ENCODE measurements at regions not wholly inside any gene's neighbourhood (a gene's known extent, or its start where the extent isn't known, plus 50 kb on each side); places are given as distances from the start of the nearest gene placed in this dataset.

- DNase-seq (peak in 2 of 5 donors; percentile 31 to 57), FAIRE-seq (no peak)
- H3K27ac ChIP-seq (ENCODE audit: low read depth in 2 of 2, low read length in 2 of 2), result no peak overlapping the region
- H3K4me3 ChIP-seq (ENCODE audit: low read length in 3 of 3), result no peak overlapping the region
- peaks cover 0 to 1% (median 0%) of the 10 kb centered on the region in 3 donors for H3K9me3 ChIP-seq (ENCODE audit: control insufficient read depth in 2 of 3, insufficient read depth in 1 of 3, low read length in 3 of 3)
- H3K4me1 ChIP-seq (ENCODE audit: control insufficient read depth in 2 of 3, insufficient read depth in 2 of 3, low read depth in 1 of 3, low read length in 3 of 3), result peaks cover 8 to 32% (median 11%) of the 10 kb centered on the region in 3 donors
- H3K9ac ChIP-seq (ENCODE audit: low read length in 3 of 3), result no peak overlapping the region
- no peaks in the 10 kb centered on the region for H3K36me3 ChIP-seq (ENCODE audit: control insufficient read depth in 2 of 3, insufficient read depth in 3 of 3, low read length in 3 of 3)
- H3K27me3 ChIP-seq (ENCODE audit: control insufficient read depth, insufficient read depth, low read length), result no peaks in the 10 kb centered on the region
- TF ChIP-seq, protein P1, sequence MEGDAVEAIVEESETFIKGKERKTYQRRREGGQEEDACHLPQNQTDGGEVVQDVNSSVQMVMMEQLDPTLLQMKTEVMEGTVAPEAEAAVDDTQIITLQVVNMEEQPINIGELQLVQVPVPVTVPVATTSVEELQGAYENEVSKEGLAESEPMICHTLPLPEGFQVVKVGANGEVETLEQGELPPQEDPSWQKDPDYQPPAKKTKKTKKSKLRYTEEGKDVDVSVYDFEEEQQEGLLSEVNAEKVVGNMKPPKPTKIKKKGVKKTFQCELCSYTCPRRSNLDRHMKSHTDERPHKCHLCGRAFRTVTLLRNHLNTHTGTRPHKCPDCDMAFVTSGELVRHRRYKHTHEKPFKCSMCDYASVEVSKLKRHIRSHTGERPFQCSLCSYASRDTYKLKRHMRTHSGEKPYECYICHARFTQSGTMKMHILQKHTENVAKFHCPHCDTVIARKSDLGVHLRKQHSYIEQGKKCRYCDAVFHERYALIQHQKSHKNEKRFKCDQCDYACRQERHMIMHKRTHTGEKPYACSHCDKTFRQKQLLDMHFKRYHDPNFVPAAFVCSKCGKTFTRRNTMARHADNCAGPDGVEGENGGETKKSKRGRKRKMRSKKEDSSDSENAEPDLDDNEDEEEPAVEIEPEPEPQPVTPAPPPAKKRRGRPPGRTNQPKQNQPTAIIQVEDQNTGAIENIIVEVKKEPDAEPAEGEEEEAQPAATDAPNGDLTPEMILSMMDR (IDR thresholded peaks at IDR 0.05; ENCODE audit: borderline replicate concordance, extremely low read depth, insufficient read depth), result no peak
- intact Hi-C loops (cut with DNase I), result no loop called here
Measured at GRCh38 chr10:124157271-124157681, 63.9 kb upstream of the CHST15 start.

- peak; percentile 76 to 89 (median 79) for DNase-seq
- no peaks in the 10 kb centered on the region for H3K27me3 ChIP-seq (ENCODE audit: control insufficient read depth, insufficient read depth, low read length)
- intact Hi-C loops (cut with DNase I), result no loop called here
- H3K27ac ChIP-seq (ENCODE audit: low read depth in 2 of 2, low read length in 2 of 2), result peak overlapping the region; percentile 19 to 51
- peak overlapping the region in 1 of 3 donors; percentile 13 for H3K4me3 ChIP-seq (ENCODE audit: low read length in 3 of 3)
- H3K36me3 ChIP-seq (ENCODE audit: control insufficient read depth in 2 of 3, insufficient read depth in 3 of 3, low read length in 3 of 3), result no peaks in the 10 kb centered on the region
- FAIRE-seq, result no peak
- no peak overlapping the region for H3K9ac ChIP-seq (ENCODE audit: low read length in 3 of 3)
- TF ChIP-seq, protein P1 (IDR thresholded peaks at IDR 0.05; ENCODE audit: borderline replicate concordance, extremely low read depth, insufficient read depth), result no peak
- H3K9me3 ChIP-seq (ENCODE audit: control insufficient read depth in 2 of 3, insufficient read depth in 1 of 3, low read length in 3 of 3), result peaks cover 0 to 1% (median 0%) of the 10 kb centered on the region in 3 donors
- H3K4me1 ChIP-seq (ENCODE audit: control insufficient read depth in 2 of 3, insufficient read depth in 2 of 3, low read depth in 1 of 3, low read length in 3 of 3), result peaks cover 8 to 32% (median 11%) of the 10 kb centered on the region in 3 donors
Measured at GRCh38 chr10:124156524-124157260, 63.3 kb upstream of the CHST15 start.

GRCh38 chr10:124155781-124156435 is 62.5 kb upstream of the CHST15 start:
- no peak overlapping the region for H3K9ac ChIP-seq (ENCODE audit: low read length in 3 of 3)
- H3K27ac ChIP-seq (ENCODE audit: low read depth in 2 of 2, low read length in 2 of 2), result peak overlapping the region; percentile 16 to 51
- FAIRE-seq (no peak), DNase-seq (peak; percentile 78 to 89 (median 82))
- no peaks in the 10 kb centered on the region for H3K27me3 ChIP-seq (ENCODE audit: control insufficient read depth, insufficient read depth, low read length)
- no peaks in the 10 kb centered on the region for H3K36me3 ChIP-seq (ENCODE audit: control insufficient read depth in 2 of 3, insufficient read depth in 3 of 3, low read length in 3 of 3)
- TF ChIP-seq, protein P1 (IDR thresholded peaks at IDR 0.05; ENCODE audit: borderline replicate concordance, extremely low read depth, insufficient read depth), result no peak
- peaks cover 0 to 1% (median 0%) of the 10 kb centered on the region in 3 donors for H3K9me3 ChIP-seq (ENCODE audit: control insufficient read depth in 2 of 3, insufficient read depth in 1 of 3, low read length in 3 of 3)
- H3K4me1 ChIP-seq (ENCODE audit: control insufficient read depth in 2 of 3, insufficient read depth in 2 of 3, low read depth in 1 of 3, low read length in 3 of 3), result peaks cover 8 to 32% (median 11%) of the 10 kb centered on the region in 3 donors
- no peak overlapping the region for H3K4me3 ChIP-seq (ENCODE audit: low read length in 3 of 3)
- intact Hi-C loops (cut with DNase I), result no loop called here

Measured in kidney (tissue), 13 donors.